ENCODE measurements at regions not wholly inside any gene's neighbourhood (a gene's known extent, or its start where the extent isn't known, plus 50 kb on each side); places are given as distances from the start of the nearest gene placed in this dataset.
A peak's percentile ranks its signal among the peaks of the same experiment; 100 is the strongest.
"Not testable (repeated sequence)": the region's sequence is repeated elsewhere in the genome, so short reads cannot be mapped to it uniquely, and the experiment has no call there.

DNA sequence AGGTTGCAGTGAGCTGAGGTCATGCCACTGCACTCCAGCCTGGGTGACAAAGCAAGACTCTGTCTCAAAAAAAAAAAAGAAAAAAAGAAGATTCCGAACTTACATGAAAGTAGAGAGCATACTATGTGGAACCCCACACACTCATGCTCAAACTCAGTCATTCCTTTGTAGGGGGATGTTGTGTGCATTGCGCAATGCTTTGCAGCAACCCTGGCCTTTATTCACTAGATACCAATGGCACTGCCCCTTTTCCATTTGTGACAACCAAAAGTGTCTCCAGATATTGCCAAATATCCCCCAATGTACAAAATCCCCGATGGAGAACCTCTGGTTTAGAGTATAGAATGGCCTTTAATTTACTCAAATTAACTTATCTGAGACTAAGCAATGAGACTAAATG is 158.6 kb downstream of the GJA1 start:
- no peak for DNase-seq (ENCODE audit: low spot score)

DNA sequence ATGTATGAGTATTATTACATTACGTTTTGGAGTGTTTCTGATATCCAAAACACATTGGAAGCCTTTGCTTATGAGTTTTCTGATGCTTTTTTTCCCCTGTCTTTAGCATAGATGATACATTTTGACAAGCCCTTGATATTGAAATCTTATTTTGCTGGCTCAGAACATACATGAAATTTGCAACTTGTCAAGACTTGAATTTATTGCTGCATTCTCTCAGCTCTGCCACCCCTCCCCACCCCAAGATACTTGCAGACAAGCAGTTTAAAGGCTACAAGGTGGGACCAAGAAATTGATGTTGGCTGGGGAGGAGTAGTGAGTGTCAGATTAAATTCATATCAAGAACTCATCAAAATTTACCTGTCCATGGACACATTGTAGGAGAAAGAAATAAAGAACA is 160.2 kb downstream of the GJA1 start:
- no peak for DNase-seq (ENCODE audit: low spot score)

DNA sequence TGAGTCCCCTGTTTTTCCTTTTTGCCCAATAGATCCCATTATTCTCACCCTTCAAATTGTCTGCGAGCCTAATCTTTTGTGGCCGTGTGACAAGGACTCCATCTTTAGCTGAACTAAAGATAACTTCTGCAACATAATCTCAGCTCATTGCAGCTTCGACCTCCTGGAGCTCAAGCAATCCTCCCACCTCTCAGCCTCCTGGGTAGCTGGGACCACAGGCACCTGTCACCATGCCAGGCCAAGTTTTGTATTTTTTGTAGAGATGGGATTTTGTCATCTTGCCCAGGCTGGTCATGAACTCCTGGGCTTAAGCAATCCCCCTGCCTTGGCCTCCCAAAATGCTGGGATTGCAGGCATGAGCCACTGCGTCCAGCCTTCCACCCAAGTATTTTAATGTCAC is 161.0 kb downstream of the GJA1 start:
- no peak for DNase-seq (ENCODE audit: low spot score)

DNA sequence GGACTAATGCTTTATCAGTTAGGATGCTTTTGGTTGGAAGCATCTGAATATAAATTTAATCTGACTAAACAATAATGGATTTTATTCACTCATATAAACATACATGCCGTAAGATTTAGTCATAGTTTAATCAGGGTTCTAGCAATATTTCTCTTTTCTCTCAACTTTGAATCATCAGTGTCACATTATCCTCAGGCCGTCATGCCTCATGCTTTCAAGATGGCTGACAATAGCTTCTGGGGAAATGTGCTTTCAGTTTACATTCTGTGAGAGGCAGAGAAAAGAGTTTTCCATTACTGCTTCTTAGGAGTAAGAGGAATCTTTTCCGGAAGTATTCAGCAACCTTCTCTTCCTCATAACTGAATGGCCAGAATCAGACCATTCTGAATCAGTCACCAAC is 162.2 kb downstream of the GJA1 start:
- no peak for DNase-seq (ENCODE audit: low spot score)

DNA sequence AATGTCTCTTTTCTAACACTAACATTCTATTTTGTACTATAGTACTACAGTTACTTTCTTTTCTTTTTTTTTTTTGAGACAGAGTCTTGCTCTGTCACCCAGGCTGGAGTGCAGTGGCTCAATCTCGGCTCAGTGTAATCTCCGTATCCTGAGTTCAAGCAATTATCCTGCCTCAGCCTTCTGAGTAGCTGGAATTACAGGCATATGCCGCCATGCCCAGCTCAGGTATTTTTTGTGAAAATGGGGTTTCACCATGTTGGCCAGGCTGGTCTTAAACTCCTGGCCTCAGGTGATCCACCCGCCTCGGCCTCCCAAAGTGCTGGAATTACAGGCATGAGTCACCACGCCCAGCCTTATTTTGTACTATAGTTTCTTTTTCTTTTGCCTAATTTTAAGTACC is 163.9 kb downstream of the GJA1 start:
- DNase-seq (ENCODE audit: low spot score): not testable (repeated sequence)

DNA sequence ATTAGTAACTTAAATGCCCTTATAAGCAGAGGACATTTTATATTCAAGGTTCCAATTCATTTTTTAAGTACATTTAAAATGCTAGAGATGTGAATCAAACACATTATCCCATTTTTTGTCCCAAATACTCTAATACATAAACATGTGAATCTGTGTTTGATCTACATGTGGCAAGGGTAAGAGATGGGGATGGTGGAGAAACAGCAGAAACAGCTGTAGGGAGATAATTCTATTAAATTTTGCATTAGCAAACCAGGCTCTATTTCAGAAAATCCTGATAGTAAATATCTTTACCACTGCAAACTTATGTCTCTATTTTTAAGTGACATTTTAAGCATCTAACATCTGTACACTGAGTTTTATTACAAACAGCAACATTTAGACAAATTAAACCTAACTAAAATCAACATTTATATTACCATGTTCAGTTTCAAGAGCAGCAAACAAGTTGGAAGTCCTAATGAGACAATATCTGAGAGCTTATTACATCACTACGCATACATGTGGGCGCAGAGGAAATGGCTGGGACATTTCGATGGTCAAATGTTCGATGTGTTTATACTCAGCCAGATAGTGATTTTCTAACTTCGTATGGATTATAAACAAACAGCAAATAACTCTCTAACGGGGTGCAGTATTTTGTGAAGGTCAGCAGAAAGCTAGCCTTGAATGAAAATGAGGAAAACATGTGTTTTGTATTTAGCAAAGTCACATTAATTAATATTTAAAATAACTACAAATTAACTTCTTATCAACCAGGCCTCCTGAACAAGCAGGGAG is 165.1 kb downstream of the GJA1 start:
- DNase-seq (ENCODE audit: low spot score): no peak

DNA sequence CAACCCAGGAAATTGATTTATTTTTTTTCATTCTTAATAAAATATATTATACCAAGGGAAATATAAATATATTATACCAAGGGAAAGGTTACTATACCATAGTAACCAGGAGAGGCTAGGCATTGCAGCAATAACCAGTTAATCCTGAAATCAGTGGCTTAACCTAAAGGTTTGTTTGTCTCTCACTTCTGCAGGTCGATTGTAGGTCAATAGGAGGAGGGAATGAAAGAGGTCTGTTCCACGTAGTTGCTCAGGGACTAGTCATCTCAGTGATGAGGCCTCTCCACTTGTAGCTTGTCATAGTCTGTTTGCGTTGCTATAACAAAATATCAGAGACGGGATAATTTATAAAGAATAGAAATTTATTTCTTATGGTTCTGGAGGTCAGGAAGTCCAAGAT is 168.0 kb downstream of the GJA1 start:
- no peak for DNase-seq (ENCODE audit: low spot score)

DNA sequence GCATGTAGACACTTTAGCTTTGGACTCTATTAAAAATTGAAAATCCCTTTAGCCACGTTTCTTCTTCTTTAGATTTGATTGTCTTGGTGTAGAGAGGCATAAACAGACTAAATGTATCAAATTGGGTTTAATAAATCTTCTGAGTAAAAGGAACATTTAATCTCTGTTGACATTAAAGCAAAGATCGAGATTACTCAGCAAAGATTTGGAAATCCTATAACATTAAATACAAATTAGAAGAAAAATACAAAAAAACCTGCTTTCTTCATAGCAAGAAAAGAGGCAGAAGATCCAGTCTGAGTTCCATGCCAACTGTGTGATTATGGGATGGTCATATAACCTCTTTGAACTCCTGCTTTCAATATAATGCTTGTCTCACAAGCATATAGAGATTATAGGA is 172.3 kb downstream of the GJA1 start:
- DNase-seq (ENCODE audit: low spot score): peak; percentile 86

DNA sequence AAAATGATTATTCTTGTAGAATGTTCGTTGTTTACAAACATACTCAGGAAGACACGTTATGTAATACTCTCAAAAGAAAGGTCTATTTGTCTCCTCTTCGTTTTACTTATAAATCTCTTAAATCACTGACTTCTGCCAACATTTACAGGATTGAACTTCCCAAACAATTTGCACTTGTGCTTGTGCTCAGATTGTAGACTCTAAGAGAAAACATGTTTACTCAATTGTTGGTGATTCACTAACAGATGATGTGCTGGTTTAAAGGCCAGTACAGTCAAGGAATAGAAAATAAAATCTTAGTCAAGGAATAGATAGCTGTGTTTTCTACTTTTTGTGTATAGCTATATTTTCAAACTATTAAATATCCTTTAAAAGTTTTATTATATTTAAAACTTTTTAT is 172.8 kb downstream of the GJA1 start:
- peak; percentile 35 for DNase-seq (ENCODE audit: low spot score)

DNA sequence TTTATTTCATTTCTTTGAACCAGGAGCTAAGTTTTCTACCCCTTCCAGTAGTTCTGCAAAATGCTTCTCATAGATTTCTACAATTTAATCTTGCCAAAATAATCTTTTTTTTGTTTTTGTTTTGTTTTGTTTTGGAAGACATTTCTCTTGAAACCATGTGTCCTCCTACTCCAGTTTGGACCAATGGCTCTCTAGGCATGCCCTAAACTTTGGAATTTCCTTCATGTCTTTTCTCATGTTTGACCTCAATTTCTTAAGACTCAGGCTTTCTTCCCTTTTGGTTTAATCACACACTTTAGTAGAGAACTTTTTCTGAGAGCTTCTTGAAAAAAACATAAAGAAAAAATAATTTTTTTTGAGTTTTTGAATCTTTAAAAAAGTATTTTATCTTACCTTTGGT is 173.8 kb downstream of the GJA1 start:
- no peak for DNase-seq (ENCODE audit: low spot score)

DNA sequence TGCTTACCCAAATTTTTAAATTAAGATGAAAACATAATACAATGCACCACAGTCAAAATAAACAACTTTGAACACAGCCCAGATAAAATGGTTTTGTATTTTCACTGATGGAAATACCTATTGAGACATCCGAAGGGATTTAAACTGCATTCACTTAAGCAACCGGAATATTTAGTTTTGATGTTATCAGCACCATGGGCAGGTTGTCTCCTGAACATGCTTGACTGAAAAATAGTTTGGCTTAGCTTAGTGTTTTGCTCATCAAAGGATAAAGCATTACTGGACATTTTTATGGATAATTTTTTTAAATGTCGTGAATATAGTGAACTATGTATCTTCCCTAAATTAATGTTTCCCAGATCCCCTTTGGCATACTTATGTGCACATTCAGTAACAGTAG is 177.5 kb downstream of the GJA1 start:
- peak; percentile 76 for DNase-seq (ENCODE audit: low spot score)

DNA sequence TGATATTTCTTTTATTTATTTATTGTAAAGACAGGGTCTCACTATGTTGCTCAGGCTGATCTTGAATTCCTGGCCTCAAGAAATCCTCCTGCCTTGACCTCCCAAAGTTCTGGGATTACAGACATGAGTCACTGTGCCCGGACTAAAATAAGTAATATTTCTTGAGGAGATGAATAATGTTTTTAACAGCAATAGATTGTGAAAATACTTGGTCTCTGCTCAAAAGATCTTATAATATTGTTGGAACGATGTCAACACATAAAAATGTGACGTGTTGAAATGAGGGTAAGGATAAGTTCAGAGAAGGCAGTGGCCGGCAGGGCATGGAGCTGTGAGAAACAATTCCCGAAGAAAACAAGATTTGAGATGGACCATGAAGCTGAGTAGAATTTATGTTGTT is 178.7 kb downstream of the GJA1 start:
- peak; percentile 78 for DNase-seq (ENCODE audit: low spot score)

DNA sequence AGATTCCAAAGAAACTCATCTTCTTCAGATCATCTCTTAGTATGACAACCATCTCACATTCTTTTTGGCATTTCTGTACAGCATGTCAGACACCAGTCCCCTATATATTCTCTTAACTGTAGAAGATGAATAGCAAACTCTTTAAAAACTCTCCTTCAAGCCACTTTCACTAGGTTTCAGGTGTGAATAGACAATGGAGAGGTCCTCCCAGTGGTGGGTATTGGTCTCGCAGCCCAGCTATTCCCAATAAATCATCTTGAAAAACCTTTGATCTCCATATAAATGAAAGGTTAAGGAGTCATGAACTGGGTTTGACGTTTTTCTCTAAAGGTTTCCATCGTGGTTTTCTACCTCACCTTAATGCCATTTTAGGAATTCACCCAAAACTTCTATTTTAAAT is 180.0 kb downstream of the GJA1 start:
- no peak for DNase-seq (ENCODE audit: low spot score)

DNA sequence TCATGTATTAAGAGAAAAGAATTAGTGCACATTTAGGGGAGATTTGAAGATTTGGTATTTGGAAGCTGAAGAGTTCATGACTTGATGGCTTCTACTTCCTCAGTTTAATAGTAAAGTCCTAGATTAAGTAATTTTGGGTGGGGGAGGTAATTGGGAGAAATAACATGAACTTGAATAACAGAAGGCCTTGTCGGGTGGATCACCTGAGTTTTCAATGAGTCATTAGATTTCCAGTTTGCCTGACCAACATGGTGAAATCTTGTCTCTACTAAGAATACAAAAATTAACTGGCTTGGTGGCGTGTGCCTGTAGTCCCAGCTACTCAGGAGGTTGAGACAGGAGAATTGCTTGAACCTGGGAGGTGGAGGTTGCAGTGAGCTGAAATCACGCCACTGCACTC is 181.0 kb downstream of the GJA1 start:
- no peak for DNase-seq (ENCODE audit: low spot score)

DNA sequence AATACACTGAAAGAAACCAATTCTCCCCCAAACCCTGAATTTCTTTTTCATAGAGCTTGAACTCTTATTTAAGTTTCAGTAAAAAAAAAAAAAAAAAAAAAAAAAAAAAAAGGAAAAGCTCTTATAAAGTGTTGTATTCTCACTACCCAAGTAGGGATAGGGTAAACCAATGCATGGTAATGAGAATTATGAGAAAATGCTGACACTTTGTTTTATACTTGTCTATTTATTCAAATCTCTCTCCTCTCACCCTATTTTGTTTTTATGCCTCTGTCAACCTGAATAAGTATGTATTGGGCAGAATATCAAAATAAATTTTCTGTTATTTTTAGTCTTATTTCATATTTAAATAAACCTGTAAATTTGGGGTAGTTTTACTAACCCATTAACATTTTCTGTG is 181.9 kb downstream of the GJA1 start:
- DNase-seq (ENCODE audit: low spot score): no peak

DNA sequence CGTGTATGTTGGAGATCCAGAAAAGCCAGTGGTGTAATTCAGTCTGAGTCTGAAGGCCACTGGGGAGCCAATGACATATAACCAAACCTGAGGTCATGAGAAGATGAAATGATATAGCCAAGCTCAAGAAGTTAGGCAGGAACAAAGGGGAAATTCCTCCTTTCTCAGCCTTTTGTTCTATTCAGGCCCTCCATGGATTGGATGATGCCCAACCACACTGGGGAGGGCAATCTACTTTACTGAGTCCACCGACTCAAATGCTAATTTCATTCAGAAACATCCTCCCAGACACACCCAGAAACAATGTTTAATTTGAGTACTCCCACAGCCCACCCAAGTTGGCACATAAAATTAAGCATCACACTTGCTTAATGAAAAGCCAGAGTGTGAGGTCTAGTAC is 183.6 kb downstream of the GJA1 start:
- no peak for DNase-seq (ENCODE audit: low spot score)

DNA sequence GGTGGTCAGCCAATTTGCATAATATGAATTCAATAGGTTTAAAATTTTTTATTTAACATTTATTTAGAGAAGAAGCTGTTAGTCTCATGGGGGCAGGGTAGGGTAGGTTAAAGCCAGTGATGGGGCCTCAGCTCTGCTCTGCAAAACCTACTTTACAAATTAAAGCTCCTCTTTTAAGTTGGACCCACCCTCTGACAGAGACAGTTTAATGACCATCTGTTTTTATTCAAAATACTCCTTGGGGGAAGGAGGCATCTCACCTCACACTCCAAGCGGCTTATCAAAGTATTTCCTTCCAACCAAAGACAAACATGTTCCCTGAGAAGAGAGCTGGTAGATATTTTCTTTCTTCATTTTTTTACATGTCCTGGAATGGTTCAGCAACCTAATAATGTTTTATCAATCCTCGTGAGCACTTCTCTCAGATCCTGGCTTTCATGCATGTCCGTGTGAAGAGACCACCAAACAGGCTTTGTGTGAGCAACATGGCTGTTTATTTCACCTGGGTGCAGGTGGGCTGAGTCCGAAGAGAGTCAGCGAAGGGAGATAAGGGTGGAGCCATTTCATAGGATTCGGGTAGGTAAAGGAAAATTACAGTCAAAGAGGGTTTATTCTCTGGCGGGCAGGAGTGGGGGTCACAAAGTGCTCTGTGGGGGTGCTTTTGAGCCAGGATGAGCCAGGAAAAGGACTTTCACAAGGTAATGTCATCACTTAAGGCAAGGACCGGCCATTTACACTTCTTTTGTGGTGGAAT is 184.7 kb downstream of the GJA1 start:
- peak; percentile 92 for DNase-seq (ENCODE audit: low spot score)

DNA sequence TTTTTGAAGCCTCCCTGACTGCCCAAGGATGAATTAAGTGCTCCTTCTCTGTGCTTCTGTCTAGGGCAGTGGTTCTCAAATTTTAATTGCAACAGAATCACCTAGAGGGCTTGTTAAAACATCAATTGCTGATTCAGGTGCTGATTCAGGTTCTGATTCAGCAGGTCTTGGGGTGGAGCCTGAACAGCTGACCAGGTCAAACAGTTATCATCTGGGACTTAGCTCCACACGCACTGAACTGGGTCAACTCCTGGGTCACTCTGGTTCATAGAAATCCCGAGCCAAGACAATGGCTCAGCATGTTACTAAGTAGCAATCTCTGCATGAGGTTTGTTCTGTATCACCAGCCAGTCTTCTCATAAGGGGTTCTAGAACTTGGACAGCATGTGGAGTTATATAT is 192.3 kb downstream of the GJA1 start:
- no peak for DNase-seq (ENCODE audit: low spot score)

DNA sequence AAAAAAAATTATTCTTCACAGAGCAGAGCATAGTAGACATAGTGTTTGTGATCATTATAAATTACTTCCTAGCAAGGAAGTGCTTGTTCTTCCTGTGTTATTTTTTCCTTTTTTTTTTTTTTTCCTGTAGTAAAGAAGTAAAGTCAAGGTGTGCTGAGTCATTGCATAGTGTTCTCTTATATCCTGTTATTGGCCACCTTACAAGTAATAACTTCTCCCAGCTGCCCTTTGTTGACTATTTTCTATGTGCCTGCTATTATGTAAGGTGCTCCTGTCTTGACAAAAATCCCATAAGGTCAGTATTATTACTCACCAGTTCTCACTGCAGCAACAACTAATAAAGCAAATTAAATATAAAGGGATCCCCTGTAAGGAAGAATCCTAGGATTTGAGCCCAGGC is 195.3 kb downstream of the GJA1 start:
- no peak for DNase-seq (ENCODE audit: low spot score)

DNA sequence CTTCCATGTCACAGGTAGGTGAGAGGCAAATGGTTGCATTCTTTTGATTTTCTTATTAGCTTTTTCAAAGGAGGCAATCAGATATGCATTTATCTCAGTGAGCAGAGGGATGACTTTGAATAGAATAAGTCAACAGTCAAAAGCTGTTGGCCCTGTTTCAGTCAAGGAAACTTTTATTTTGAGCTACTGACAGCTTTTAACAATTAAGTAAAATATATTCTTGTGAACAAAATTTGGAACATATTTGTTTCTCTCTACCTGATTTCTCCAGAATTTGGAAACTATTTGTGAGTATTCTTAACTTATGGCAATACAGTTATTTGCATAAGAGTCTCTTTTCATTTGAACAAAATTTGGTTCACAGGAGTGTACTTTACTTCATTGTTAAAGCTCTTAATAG is 196.3 kb downstream of the GJA1 start:
- DNase-seq (ENCODE audit: low spot score): not testable (repeated sequence)

DNA sequence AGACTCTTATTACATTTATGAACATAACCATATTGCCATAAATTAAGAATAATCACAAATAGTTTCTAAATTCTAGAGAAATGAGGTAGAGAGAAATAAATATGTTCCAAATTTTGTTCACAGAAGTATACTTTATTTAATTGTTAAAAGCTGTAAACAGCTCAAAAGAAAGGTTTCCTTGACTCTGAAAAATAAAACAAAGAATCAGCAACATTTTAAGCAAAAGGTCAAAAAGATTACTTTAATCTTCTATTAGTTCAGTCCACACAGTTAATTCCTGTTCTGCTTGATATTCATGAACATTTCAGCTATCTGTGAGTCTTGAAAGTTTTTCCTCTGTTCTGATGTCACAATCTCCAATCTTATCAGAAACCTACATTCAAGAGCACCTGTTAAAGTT is 197.9 kb downstream of the GJA1 start:
- DNase-seq (ENCODE audit: low spot score): no peak

DNA sequence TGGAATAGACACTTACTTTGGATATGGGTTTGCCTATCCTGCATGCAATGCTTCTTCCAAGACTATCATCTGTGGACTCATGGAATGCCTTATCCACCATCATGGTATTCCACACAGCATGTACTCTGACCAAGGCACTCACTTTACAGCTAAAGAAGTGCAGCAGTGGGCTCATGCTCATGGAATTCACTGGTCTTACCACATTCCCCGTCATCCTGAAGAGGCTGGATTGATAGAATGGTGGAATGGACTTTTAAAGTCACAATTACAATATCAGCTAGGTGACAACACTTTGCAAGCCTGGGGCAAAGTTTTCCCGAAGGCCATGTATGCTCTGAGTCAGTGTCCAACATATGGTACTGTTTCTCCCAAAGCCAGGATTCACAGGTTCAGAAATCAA is 199.1 kb downstream of the GJA1 start:
- DNase-seq (ENCODE audit: low spot score): not testable (repeated sequence)

DNA sequence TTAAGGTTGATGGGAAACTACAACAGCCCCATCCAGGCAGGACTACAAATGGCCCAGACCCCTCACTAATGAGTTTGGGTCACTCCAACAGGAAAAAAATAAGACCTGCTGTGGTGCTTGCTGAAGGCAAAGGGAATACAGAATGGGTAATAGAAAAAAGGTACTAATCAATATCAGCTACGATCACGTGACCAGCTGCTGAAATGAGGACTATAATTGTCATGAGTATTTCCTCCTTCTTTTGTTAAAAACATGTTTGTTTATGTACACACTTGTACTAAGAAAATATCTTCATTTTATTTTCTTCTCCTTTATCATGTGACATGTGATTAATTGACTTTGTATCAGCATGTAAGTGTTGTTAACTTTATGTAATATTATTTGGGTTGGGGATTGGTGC is 199.9 kb downstream of the GJA1 start:
- no peak for DNase-seq (ENCODE audit: low spot score)

Data from umbilical cord (tissue), 1 donor.